ENCODE measurements at regions not wholly inside any gene's neighbourhood (a gene's known extent, or its start where the extent isn't known, plus 50 kb on each side); places are given as distances from the start of the nearest gene placed in this dataset.

DNA sequence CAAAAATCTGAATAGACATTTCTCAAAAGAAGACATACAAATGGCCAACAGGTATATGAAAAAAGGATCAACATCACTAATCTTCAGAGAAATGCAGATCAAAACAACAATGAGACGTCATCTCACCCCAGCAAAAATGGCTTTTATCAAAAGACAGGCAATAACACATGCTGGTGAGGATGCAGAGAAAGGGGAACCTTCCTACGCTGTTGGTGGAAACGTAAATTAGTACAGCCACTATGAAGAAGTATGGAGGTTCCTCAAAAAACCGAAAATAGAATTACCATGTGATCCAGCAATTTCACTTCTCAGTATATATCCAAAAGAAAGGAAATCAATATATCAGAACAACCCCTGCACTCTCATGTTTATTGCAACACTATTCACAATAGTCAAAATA is 65.1 kb upstream of the ATP1B1 start:
- no peak overlapping the region for H3K4me3 Mint-ChIP-seq (ENCODE audit: unreplicated experiment)
- TF ChIP-seq, protein P1, sequence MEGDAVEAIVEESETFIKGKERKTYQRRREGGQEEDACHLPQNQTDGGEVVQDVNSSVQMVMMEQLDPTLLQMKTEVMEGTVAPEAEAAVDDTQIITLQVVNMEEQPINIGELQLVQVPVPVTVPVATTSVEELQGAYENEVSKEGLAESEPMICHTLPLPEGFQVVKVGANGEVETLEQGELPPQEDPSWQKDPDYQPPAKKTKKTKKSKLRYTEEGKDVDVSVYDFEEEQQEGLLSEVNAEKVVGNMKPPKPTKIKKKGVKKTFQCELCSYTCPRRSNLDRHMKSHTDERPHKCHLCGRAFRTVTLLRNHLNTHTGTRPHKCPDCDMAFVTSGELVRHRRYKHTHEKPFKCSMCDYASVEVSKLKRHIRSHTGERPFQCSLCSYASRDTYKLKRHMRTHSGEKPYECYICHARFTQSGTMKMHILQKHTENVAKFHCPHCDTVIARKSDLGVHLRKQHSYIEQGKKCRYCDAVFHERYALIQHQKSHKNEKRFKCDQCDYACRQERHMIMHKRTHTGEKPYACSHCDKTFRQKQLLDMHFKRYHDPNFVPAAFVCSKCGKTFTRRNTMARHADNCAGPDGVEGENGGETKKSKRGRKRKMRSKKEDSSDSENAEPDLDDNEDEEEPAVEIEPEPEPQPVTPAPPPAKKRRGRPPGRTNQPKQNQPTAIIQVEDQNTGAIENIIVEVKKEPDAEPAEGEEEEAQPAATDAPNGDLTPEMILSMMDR (IDR thresholded peaks at IDR 0.05): no peak
- no peak for DNase-seq (ENCODE audit: low spot score)
- H3K36me3 Mint-ChIP-seq (ENCODE audit: low read depth): peaks cover 4% of the 10 kb centered on the region
- H3K9me3 Mint-ChIP-seq (ENCODE audit: low read depth): peaks cover 21% of the 10 kb centered on the region
- H3K4me1 Mint-ChIP-seq (ENCODE audit: low read depth): no peaks in the 10 kb centered on the region
- H3K27ac Mint-ChIP-seq (ENCODE audit: unreplicated experiment): no peak overlapping the region
- H3K27me3 Mint-ChIP-seq (ENCODE audit: low read depth): no peaks in the 10 kb centered on the region

- Mint-ChIP-seq H3K27me3 (ENCODE audit: low read depth) (no peaks in the 10 kb centered on the region), H3K36me3 (ENCODE audit: low read depth) (no peaks in the 10 kb centered on the region), H3K27ac (ENCODE audit: unreplicated experiment) (no peak overlapping the region), H3K4me3 (ENCODE audit: unreplicated experiment) (no peak overlapping the region), H3K9me3 (ENCODE audit: low read depth) (peaks cover 15% of the 10 kb centered on the region), H3K4me1 (ENCODE audit: low read depth) (no peaks in the 10 kb centered on the region)
- TF ChIP-seq, protein P1 (IDR thresholded peaks at IDR 0.05): no peak
- DNase-seq (ENCODE audit: low spot score): no peak
These were observed 64.1 kb upstream of the ATP1B1 start for GRCh38 chr1:169042377-169042776.

GRCh38 chr1:169043823-169044222 is 62.7 kb upstream of the ATP1B1 start:
- no peak for DNase-seq (ENCODE audit: low spot score)
- peaks cover 5% of the 10 kb centered on the region for H3K9me3 Mint-ChIP-seq (ENCODE audit: low read depth)
- TF ChIP-seq, protein P1 (IDR thresholded peaks at IDR 0.05): no peak
- no peak overlapping the region for H3K27ac Mint-ChIP-seq (ENCODE audit: unreplicated experiment)
- H3K4me3 Mint-ChIP-seq (ENCODE audit: unreplicated experiment): no peak overlapping the region
- no peaks in the 10 kb centered on the region for H3K4me1 Mint-ChIP-seq (ENCODE audit: low read depth)
- no peaks in the 10 kb centered on the region for H3K36me3 Mint-ChIP-seq (ENCODE audit: low read depth)
- H3K27me3 Mint-ChIP-seq (ENCODE audit: low read depth): no peaks in the 10 kb centered on the region

GRCh38 chr1:169044296-169044695 is 62.2 kb upstream of the ATP1B1 start:
- Mint-ChIP-seq H3K4me3 (ENCODE audit: unreplicated experiment) (no peak overlapping the region), H3K27ac (ENCODE audit: unreplicated experiment) (no peak overlapping the region), H3K4me1 (ENCODE audit: low read depth) (no peaks in the 10 kb centered on the region), H3K27me3 (ENCODE audit: low read depth) (no peaks in the 10 kb centered on the region), H3K9me3 (ENCODE audit: low read depth) (peaks cover 5% of the 10 kb centered on the region), H3K36me3 (ENCODE audit: low read depth) (no peaks in the 10 kb centered on the region)
- TF ChIP-seq, protein P1 (IDR thresholded peaks at IDR 0.05): no peak
- no peak for DNase-seq (ENCODE audit: low spot score)

GRCh38 chr1:169044971-169045370 is 61.5 kb upstream of the ATP1B1 start:
- H3K27ac Mint-ChIP-seq (ENCODE audit: unreplicated experiment): peak overlapping the region; percentile 79
- no peaks in the 10 kb centered on the region for H3K4me1 Mint-ChIP-seq (ENCODE audit: low read depth)
- H3K36me3 Mint-ChIP-seq (ENCODE audit: low read depth): no peaks in the 10 kb centered on the region
- DNase-seq (ENCODE audit: low spot score): no peak
- TF ChIP-seq, protein P1 (IDR thresholded peaks at IDR 0.05): no peak
- no peak overlapping the region for H3K4me3 Mint-ChIP-seq (ENCODE audit: unreplicated experiment)
- no peaks in the 10 kb centered on the region for H3K27me3 Mint-ChIP-seq (ENCODE audit: low read depth)
- peaks cover 5% of the 10 kb centered on the region for H3K9me3 Mint-ChIP-seq (ENCODE audit: low read depth)
